ENCODE measurements at regions not wholly inside any gene's neighbourhood (a gene's known extent, or its start where the extent isn't known, plus 50 kb on each side); places are given as distances from the start of the nearest gene placed in this dataset.
"Not testable (repeated sequence)": the region's sequence is repeated elsewhere in the genome, so short reads cannot be mapped to it uniquely, and the experiment has no call there.

DNA sequence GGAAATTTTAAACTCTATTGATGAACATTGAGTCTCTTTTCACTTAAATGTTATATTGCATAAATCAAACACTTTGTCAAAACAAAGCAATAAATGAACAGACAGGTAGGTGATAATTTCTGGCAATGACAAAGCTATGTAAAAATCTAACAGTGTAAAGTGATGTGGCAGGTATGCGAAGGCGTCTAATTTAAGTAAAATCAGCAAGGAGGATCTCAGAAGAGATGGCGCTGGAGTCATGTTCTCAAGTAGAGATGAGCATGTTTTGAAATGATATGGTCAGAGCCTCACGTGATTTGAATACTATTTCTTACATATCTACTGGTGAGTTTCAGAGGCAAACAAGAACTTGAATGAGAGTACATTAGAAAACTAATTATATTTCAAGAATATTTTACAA, 204.0 kb upstream of the FRG1 start:
- not testable (repeated sequence) for DNase-seq

DNA sequence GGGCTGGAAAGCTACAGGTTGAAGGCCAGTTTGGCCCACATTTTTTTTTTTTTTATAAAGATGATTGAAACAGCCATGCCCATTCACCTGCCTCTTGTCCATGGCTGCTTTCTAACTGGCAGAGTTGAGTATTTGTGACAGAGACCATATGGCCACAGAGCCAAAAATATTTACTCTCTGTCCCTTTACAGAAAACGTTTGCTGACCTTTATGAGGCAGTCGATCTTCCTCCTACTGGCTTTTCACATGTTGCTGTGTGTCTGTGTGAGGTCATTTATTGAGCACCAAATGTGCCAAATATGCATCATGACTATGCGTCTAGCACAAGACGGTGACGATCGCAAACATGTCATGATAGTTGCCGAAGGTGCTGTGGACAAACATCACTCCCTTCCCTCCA, 200.6 kb upstream of the FRG1 start:
- not testable (repeated sequence) for DNase-seq

DNA sequence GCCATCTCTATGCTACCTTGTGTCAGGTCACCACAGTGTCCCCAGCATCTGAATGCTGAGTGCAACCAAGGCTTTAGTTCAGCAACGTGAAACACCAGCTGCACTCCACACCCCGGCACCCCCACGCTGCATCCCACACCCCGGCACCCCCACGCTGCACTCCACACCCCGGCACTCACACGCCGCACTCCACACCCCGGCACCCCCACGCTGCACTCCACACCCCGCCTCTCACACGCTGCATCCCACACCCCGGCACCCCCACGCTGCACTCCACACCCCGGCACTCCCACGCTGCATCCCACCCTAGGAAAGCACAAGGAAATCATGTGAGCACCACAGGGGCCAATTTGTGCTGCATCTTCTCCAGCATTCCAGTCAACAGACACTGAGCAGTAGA, 199.8 kb upstream of the FRG1 start:
- DNase-seq: no peak

DNA sequence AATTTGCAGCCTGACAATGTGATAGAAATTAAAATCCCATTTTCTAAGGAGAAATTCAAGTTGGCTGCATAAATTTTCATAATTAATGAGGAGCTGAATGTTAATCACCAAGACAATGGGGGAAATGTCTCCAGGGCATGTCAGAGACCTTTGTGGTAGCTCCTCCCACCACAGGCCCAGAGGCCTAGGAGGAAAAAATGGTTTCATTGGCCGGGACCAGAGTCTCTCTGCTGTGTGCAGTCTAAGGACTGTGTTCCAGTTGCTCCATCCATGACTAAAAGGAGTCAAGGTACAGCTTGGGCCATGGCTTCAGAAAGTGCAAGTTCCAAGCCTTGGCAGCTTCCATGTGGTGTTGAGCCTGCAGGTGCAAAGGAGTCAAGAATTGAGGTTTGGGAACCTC, 187.6 kb upstream of the FRG1 start:
- DNase-seq: not testable (repeated sequence)

DNA sequence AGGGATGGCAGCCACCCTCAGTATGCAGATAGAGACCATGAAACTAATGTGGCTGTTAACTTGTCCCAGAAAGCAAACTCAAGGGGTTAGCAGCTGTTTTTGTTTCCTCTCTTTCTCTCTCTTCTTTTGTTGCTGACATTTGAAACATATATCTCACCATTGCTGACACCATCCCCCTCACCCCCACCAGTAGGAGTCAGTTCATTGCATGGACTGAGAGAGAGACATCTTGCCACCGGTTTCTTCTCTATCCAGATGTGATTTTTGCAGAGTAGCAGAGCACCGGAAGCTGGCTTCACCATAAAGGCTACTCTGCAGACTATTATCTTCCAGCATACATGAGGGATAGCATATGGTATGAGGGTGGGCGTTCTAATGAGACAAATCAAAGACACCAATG, 177.1 kb upstream of the FRG1 start:
- DNase-seq: no peak

DNA sequence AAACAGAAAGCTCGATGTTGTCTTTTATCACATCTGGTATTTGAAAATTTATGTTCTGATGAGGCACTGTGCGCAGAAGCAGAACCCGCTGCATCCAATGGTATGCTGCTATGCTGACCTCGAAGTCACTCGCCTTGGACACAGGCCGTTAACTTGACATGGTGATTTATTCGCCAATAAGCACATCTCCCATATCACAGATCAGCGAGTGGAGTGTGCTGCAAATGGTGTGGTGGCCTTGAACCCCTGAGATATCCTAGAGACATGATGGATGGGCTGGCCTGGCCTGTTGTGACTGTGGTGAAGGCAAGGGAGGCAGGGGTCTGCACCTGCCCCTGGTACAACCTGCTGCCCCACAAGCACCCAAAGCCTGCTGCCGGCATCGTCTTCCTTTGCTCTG, 175.4 kb upstream of the FRG1 start:
- DNase-seq: no peak

DNA sequence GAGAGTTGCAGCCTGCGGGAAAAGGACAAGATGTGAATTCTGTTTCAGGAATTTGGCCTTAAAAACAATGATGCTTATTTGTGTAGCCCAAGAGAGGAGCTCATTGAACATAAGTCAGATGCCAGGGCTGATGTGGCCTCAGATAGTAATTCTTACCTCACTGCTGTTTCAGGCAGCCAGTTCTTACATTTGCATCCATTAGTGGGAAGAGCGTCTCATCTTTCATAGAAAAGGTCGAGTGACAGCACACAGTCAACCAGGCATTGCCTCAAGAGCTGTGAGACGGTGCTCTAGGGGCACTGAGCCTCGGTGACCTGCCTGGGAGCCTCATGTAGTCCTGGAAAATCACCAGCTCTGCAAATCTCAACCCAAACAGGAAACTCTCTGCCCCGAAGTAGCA, 174.9 kb upstream of the FRG1 start:
- DNase-seq: no peak

DNA sequence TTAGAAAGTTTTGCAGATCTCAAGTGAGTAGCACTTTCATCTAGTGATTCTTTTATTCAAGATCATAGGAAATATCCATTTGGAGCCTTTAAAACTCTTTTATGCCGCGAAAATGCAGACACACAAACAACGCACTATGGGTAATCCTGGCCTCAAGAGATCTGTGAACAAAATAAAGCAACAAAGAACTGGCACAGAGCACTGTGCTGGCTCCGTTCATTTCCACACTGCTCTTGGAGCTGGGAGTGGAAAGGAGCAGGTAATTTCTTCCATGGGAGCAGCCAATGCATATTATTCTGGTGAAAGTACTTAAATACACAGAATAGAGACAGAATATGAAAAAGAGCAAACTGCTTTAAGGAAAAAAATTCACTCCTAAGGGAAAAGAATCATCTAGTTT, 172.7 kb upstream of the FRG1 start:
- DNase-seq: no peak

DNA sequence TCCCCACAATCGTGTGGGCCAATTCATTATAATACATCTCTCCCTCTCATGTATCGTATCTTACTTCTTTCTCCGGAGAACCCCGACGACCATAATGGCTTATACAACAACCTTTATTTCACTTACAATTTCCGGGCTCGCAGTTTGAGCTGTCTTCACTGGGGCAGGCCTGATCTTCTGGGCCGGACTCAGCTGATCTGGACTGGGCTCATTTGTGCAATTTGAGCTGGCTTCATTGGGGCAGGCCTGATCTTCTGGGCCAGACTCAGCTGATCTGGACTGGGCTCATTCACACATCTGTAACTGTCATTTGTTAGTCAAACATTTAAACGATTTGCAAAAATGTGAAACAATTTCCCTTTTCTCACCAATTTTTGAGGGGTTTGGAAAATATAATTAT, 171.5 kb upstream of the FRG1 start:
- DNase-seq: no peak

DNA sequence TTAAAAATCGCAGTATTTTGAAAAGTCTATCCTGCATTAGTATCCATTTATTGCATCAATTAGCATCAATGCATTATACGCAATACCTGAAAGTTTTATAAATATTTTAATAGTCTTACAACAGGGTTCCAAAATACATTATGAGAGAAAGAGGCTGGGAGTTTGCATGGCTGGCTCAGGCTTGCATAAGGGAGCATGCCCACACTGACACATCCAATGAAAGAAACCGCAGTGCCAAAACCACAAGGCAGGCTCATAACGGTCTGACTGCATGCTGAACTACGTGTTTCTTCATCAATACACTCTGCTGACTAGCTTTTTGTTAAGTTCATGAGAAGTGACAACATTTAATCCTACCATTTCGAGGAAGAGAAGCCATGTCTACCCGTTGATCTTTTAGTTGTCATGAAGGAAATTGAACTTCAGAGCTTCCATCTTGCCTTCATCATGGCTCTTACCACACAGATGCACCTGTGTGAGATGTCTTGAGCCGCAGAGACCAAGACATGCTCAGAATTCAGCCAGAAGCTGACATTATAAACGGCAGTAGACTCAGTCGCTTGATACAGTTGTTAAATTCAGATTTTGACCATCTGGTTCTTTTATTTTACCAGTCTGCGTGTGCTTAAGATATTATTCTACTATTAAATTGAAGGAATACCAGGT, 168.8 kb upstream of the FRG1 start:
- no peak for DNase-seq

DNA sequence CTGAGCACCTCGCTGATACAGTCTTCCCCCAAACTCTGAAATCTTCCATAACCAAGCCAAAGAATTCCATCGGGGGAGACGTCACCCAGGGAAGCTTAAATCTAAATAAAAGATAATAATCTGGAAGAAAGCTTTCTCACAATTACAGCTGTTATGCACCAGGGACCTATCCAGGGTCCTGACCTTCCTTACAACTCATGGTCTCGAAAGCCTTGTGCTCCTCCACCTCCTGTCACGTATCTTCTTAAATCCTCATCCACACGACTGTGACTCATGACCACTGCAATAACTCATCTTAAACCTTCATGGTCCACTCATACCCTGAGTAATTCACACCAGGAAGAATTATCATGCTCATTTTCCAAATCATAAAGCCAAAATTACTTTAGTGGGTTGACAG, 166.8 kb upstream of the FRG1 start:
- DNase-seq: no peak

DNA sequence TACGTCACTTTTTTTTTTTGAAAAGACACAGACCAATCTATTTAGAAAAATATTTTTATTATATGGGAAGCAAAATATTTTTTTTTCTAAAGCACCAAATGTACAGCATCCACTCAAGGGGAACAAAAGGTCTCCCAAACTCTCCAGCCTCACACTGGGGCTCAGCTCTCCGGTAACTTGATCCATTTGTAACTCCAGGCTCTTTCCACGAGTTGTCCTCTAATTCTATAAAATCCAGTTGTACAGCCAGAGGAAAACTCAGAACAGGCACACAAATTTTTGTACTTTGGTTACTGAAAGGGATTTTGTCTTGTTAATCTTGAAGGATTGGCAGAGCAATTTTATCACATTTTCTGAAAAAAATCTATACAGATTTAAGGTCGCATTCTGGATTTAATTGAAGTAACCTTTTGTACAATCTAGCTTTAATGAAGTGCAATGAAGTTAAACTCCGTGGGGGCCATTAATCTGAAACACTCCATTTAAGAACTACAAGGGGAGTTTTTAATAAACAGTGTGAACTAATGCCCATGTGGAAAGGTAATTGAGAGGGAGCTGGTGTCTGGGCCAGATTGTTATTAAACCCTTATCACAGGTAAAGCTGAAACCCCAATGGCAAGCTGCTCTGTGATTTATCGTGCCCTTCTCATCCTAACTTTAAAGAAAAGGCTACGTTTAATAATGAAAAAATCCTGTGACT, 161.2 kb upstream of the FRG1 start:
- no peak for DNase-seq

DNA sequence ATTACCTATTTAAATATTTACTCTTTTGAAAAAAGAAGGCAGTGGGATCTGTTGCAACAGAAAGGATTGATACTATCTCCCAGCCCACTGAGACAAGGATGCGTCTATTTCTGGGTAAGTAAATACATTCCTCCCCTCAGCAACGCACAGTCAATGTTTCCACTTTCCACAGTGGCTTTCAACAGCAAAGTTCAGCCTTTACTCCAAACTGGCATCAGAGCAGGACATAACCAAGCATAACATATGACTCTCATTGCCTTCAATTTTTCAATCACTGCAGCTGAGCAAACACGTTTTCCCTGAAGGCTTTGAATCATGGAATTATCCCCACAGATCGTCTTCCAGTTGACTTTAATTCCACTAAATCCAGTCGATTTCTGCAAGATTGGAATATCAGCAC, 160.3 kb upstream of the FRG1 start:
- DNase-seq: no peak

DNA sequence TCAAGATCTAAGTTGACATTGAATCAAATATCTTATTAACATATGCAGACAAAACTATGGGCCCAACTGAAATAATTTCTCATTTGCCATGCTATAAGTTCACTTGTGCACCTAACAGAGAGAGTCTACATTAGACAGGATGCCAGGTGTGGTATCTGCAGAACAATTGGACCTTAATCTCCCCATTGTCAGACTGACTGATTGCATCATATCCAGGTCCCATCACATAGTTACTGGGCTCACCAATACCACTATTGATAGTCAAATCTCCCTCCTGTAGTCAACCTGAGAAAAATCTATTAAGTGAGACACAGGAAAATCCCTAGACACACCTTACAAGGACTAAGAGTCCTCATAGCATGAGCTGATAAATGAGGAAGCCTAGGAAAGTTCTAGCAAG, 156.0 kb upstream of the FRG1 start:
- no peak for DNase-seq

DNA sequence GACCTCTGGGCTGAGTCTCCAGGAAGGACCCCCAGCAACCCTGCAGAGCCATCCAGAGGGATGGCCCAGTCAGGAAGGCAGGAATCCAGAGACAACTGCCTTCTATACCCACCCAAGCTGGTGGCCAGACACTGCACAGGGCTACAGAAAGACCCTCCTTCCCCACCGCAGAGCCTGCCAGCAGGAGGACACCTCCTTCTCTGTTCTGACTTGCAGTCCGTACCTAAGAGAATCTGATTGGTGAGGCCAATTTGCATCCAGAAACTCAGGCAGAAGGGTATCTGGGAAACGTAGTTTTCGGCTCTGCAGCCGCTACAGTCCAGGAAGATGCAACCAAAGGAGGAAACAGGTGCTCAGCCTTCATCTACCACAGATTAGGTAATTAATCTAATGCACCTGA, 155.4 kb upstream of the FRG1 start:
- no peak for DNase-seq

DNA sequence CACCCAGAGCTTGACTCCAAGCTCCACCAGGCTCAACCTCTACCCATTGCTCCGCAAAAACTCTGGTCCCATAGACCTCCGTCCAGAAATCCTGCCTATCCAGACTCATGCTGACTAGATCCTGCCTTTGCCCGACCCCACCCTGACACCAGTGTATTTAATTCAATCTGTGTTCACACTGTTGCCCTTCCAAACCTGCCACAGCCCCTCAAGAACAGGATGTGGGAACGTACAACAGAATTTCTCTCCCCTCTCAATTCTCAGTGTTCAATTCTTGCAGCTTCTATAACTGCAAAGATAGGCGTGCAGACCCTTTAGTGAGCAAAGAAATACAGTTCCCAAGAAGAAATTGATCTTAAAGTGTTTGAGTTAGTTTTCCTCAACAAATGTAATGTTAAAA, 154.2 kb upstream of the FRG1 start:
- no peak for DNase-seq

DNA sequence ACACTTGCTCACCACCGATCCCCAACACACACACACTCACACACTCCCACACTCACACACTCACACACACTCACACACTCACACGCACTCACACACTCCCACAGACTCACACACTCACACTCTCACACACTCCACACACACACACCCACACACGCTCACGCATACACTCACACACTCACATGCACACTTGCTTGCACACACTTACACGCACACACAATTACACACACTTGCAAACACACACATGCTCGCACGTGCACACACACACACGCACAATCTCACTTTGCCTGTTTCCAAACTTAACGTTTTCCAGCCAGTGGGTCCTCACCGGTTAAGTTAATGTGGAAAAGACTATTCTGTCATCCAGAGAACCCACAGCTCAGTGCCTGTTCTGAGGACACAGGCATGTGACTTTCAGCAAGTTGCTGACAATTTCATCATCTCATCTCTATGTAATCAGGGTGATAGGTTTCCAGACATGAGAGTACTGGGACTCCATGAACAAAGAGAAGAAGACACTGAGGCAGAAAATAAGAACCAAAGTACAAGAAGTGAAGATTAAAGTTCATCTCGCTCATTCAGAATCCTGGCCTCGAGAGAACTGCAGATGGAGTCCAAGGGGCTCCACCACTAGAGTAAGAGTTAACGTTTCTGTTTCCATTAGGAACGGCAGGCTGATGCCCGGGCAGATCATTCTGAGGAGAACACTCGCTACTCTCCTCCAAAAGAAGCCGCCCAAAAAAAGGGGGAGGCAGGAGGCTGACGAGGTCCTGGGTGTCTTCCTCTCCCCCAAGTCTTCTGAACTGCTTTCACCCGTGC, 153.2 kb upstream of the FRG1 start:
- DNase-seq: no peak

DNA sequence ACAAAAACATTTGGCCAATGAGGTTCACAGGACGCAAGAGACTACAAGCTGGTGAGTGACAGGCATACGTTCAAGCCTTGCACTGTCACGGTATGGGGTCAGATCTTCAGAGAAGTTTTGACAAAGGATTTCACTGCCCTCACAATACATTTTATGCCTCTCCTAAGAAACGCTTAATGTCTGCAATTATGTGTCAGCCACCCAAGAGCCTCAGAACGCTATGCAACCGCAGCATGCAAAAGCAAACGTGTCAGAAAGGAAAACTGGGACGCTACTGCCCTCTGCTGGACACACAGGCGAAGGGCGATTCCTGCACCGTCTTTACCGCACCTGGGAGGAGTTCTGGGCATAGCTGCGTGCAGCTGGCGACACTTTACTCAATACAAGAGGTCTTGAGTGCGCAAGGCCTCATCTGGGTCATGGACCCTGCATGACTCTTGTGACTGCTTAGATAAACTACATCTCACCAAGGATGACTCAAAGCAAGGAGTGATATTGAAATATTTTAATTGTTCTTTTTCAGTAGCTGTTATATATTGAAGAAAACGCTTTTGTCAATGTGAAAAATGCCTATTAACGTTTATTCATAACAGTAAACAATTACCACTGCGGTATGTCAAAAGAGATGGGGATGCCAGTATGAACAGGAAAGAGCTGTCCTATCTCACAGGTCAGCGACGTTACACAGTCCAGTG, 147.6 kb upstream of the FRG1 start:
- DNase-seq: peak; percentile 59 to 73

DNA sequence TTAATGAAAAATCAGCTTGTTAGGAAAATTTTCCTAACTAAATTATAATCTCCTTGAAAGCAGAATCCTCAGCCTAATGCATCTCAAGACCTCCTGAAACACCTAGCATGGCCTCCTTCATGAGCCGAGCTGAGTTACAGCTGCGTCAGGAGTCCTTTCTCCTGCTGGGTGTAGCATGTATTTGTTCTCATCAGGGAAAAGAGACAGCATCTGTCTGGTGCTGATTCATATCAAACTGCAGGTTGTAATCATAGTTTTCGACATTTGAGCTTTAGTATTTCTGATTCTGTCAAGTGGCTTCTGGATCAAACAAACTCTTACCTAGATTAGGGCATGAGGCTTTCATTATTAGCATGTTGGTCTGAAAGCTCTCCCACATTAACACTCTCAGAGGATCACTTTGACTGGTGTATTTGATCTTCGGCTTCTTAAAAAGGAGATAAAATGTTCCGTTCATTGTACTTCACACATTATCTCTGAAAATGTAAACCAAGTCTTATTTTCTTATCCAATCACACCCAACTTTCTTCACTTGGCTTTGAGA, 140.1 kb upstream of the FRG1 start:
- DNase-seq: no peak

DNA sequence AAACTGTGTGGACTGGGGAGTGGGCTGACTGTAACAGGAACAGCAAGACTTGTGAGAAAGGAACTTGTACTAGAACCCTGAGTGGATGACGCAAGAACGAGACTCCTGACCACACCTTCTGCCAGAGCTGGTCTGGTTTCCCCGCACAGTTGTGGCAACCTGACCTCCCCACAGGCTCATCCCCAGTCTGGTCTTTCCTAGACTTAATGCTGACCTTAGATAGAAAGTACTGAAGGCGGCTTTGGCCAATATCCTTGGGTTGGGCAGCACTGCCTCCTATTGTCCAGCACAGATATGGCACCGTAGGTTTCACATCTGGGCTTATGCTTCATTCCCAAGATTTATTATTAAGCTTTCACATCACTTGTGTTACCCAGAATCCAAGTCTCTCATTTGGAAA, 137.8 kb upstream of the FRG1 start:
- DNase-seq: no peak

DNA sequence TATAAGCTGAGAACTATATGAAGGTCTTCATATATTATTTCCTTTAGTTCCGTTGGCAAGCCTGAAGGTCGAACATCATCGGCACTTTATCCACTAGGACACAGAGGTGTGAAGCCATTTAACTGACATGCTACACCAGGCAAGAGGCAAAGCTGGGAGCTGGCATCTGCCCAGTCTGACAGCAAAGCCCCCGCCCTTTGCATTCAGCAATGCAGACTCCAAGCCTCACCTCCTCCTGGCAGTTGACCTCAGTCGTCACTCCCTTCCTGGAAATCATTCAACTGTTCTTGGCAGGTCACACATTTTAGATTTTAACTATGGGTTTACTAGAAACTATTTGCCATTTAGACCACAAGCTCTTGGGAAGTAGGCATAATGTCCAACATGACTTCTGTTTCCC, 135.8 kb upstream of the FRG1 start:
- DNase-seq: no peak

DNA sequence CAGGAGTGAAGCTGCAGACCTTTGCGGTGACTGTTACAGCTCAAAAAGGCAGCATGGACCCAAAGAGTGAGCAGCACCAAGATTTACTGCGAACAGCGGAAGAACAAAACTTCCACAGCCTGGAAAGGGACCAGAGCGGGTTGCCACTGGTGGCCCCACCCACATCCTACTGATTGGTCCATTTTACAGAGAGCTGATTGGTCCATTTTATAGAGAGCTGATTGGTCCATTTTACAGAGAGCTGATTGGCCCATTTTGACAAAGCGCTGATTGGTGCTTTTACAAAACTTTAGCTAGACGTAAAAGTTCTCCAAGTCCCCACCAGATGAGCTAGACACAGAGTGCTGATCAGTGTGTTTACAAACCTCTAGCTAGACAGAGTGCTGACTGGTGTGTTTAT, 134.2 kb upstream of the FRG1 start:
- DNase-seq: no peak

DNA sequence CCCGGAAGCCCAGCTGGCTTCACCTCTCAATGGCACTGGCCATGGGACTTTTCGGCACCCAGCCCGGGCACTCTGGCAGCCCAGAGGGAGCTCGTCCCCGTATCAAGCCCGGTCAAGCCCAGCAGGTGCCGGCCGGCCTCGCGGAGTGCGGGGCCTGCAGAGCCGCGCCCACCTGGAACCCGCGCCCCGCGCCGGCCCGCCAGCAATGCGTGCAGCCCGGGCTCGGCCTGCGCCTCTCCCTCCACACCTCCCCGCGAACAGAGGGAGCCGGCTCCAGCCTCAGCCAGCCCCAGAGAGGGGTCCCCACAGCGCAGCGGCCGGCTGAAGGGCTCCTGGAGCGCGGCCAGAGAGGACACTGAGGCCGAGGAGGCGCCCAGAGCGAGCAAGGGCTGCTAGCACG, 133.6 kb upstream of the FRG1 start:
- DNase-seq: no peak

Data from stimulated activated CD4-positive, alpha-beta T cell treated with anti-CD3 and anti-CD28 coated beads, Interleukin-2, amount 100 ng/mL, for 24 hours (primary cell).